H9 (cell line): ENCODE measurements at regions not wholly inside any gene's neighbourhood (a gene's known extent, or its start where the extent isn't known, plus 50 kb on each side); places are given as distances from the start of the nearest gene placed in this dataset.

ENCODE experiments used
- DNase-seq: peaks from one replicate; pipeline ENCODE4 v3.0.0-alpha.2; 2017
- H2AFZ ChIP-seq: one replicate; pipeline ENCODE4 v1.6.1; 2013; ENCODE audit warnings: mild to moderate bottlenecking, low read length, control low read depth, moderate library complexity
- H2AK5ac ChIP-seq: 2 replicates; pipeline ENCODE4 v1.6.1; 2013; ENCODE audit warnings: low read length, control low read depth, mixed read lengths; ENCODE audit not compliant: insufficient read length
- H2BK120ac ChIP-seq: one replicate; pipeline ENCODE4 v1.6.1; 2013; ENCODE audit warnings: low read depth, mild to moderate bottlenecking, low read length, control low read depth, inconsistent platforms; ENCODE audit not compliant: poor library complexity, severe bottlenecking
- H2BK12ac ChIP-seq: 2 replicates; pipeline ENCODE4 v1.6.1; 2013; ENCODE audit warnings: low read length, control low read depth, mixed read lengths, low read depth; ENCODE audit not compliant: insufficient read length
- H2BK15ac ChIP-seq: 2 replicates; pipeline ENCODE4 v1.6.1; 2013; ENCODE audit warnings: low read depth, low read length, control low read depth
- H2BK20ac ChIP-seq: one replicate; pipeline ENCODE4 v1.6.1; 2013; ENCODE audit warnings: low read depth, mild to moderate bottlenecking, low read length, control low read depth, inconsistent platforms; ENCODE audit not compliant: poor library complexity, severe bottlenecking
- H2BK5ac ChIP-seq: 2 replicates; pipeline ENCODE4 v1.6.1; 2013; ENCODE audit warnings: low read length, control low read depth, mixed read lengths; ENCODE audit not compliant: insufficient read length
- H3K14ac ChIP-seq: 2 replicates; pipeline ENCODE4 v1.6.1; 2013; ENCODE audit warnings: low read length, control low read depth; ENCODE audit not compliant: insufficient read depth
- H3K18ac ChIP-seq: 2 replicates; pipeline ENCODE4 v1.6.1; 2013; ENCODE audit warnings: low read depth, mild to moderate bottlenecking, mixed read lengths, low read length, control low read depth; ENCODE audit not compliant: insufficient read length
- H3K23ac ChIP-seq: 2 replicates; pipeline ENCODE4 v1.6.1; 2013; ENCODE audit warnings: low read length, control low read depth, mixed read lengths, low read depth; ENCODE audit not compliant: insufficient read length
- H3K23me2 ChIP-seq: 2 replicates; pipeline ENCODE4 v1.6.1; 2013; ENCODE audit warnings: low read depth, mild to moderate bottlenecking, mixed read lengths, low read length, control low read depth; ENCODE audit not compliant: insufficient read length, poor library complexity, severe bottlenecking
- H3K27ac ChIP-seq: 2 replicates; pipeline ENCODE4 v1.5.1; 2013; ENCODE audit warnings: low read length, control low read depth, mixed read lengths, low read depth; ENCODE audit not compliant: insufficient read length
- H3K27me3 ChIP-seq: 2 replicates; pipeline ENCODE4 v1.6.1; 2013; ENCODE audit warnings: low read length, control low read depth, inconsistent platforms; ENCODE audit not compliant: insufficient read depth
- H3K4ac ChIP-seq: 2 replicates; pipeline ENCODE4 v1.6.1; 2013; ENCODE audit warnings: low read depth, mild to moderate bottlenecking, control low read depth, inconsistent platforms, low read length, moderate library complexity
- H3K4me1 ChIP-seq: 2 replicates; pipeline ENCODE4 v1.6.1; 2013; ENCODE audit warnings: low read length, control low read depth, inconsistent platforms; ENCODE audit not compliant: insufficient read depth
- H3K4me2 ChIP-seq: 2 replicates; pipeline ENCODE4 v1.6.1; 2013; ENCODE audit warnings: low read length, control low read depth, mixed read lengths; ENCODE audit not compliant: insufficient read length, insufficient read depth
- H3K56ac ChIP-seq: 2 replicates; pipeline ENCODE4 v1.6.1; 2013; ENCODE audit warnings: low read depth, mild to moderate bottlenecking, mixed read lengths, low read length, control low read depth; ENCODE audit not compliant: insufficient read length
- H3K79me1 ChIP-seq: 2 replicates; pipeline ENCODE4 v1.6.1; 2013; ENCODE audit warnings: low read depth, mild to moderate bottlenecking, moderate library complexity, low read length, control low read depth, inconsistent platforms; ENCODE audit not compliant: insufficient read depth, poor library complexity, severe bottlenecking
- H3K79me2 ChIP-seq: 2 replicates; pipeline ENCODE4 v1.6.1; 2013; ENCODE audit warnings: low read length, control low read depth, inconsistent platforms; ENCODE audit not compliant: insufficient read depth
- H3K9ac ChIP-seq: 2 replicates; pipeline ENCODE4 v1.6.1; 2013; ENCODE audit warnings: low read length, control low read depth, mixed read lengths; ENCODE audit not compliant: insufficient read length; ENCODE audit errors: extremely low read depth
- H3K9me3 ChIP-seq: one replicate; pipeline ENCODE4 v1.6.1; 2013; ENCODE audit warnings: low read depth, low read length, inconsistent platforms; ENCODE audit not compliant: control insufficient read depth
- H3T11ph ChIP-seq: one replicate; pipeline ENCODE4 v1.6.1; 2013; ENCODE audit warnings: mild to moderate bottlenecking, low read length, control low read depth, inconsistent platforms
- H4K20me1 ChIP-seq: one replicate; pipeline ENCODE4 v1.6.1; 2013; ENCODE audit not compliant: control insufficient read depth, insufficient read length, insufficient read depth
- H4K5ac ChIP-seq: 2 replicates; pipeline ENCODE4 v1.6.1; 2013; ENCODE audit warnings: low read depth, mild to moderate bottlenecking, mixed read lengths, low read length, control low read depth; ENCODE audit not compliant: insufficient read length
- H4K8ac ChIP-seq: replicated peaks from 2 replicates; pipeline ENCODE4 v1.6.1; 2013; ENCODE audit warnings: low read length, control low read depth, mixed read lengths, low read depth; ENCODE audit not compliant: insufficient read length
- H4K91ac ChIP-seq: 2 replicates; pipeline ENCODE4 v1.6.1; 2013; ENCODE audit warnings: low read depth, mild to moderate bottlenecking, moderate library complexity, mixed read lengths, low read length, control low read depth; ENCODE audit not compliant: insufficient read length
- H3K27ac Mint-ChIP-seq, 3 experiments: 2 replicates in 2 of 3; 3 replicates in 1 of 3; pipeline ENCODE4 v1.8.0; 2020 to 2021; ENCODE audit warnings: mixed read lengths in 3 of 3, mild to moderate bottlenecking in 1 of 3, moderate library complexity in 1 of 3
- H3K27me3 Mint-ChIP-seq: 2 replicates; pipeline ENCODE4 v1.8.0; 2021; ENCODE audit warnings: low read depth, mild to moderate bottlenecking, moderate library complexity, mixed read lengths
- H3K36me3 Mint-ChIP-seq, 3 experiments: 2 replicates in 2 of 3; 3 replicates in 1 of 3; pipeline ENCODE4 v1.8.0; 2020 to 2021; ENCODE audit warnings: low read depth in 3 of 3, mixed read lengths in 3 of 3; ENCODE audit not compliant: insufficient read depth in 1 of 3
- H3K4me1 Mint-ChIP-seq, 2 experiments: 2 replicates each; pipeline ENCODE4 v1.8.0; 2020; ENCODE audit warnings: mixed read lengths in 2 of 2
- H3K4me3 Mint-ChIP-seq, 2 experiments: 2 replicates in 1 of 2; 3 replicates in 1 of 2; pipeline ENCODE4 v1.8.0; 2020 to 2021; ENCODE audit warnings: mild to moderate bottlenecking in 2 of 2, mixed read lengths in 2 of 2, moderate library complexity in 1 of 2
- H3K9me3 Mint-ChIP-seq, 2 experiments: 2 replicates in 1 of 2; 3 replicates in 1 of 2; pipeline ENCODE4 v1.8.0; 2020; ENCODE audit warnings: mild to moderate bottlenecking in 2 of 2, mixed read lengths in 2 of 2, moderate library complexity in 1 of 2
- CTCF ChIP-seq: fragments of 200-600 bp; sonication (generic); conservative IDR thresholded peaks from 3 replicates; pipeline ENCODE4 v1.8.0; 2021; ENCODE audit warnings: antibody characterized with exemption, mild to moderate bottlenecking
- WGBS: extraction: QIAGEN DNeasy Blood & Tissue Kit; methylation state at CpG from one replicate; pipeline ENCODE4 v1.1.7; 2013; ENCODE audit warnings: missing lambda C conversion rate, low lambda C conversion rate, mixed read lengths; ENCODE audit not compliant: insufficient read length; ENCODE audit errors: extremely low coverage; 5-methylcytosine and 5-hydroxymethylcytosine counted together

DNA sequence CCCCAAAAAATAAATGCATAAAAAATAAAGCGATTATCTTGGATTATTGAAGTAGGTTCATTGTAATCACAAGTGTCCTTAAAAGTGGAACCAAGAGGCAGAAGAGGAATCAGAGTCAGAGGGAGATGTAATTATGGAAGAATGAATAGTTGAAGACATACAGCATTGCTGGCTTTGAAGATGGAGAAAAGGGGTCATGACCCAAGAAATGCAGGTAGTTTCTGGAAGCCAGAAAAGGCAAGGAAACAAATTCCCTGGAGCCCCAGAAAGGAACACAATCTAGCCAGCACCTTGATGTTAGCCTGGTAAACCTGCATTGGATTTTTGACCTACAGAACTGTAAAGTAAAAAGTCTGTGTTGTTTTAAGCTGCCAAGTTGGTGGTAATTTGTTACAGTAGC, 57.5 kb upstream of the PTGR2 start:
- no peak overlapping the region for H4K91ac ChIP-seq
- H2AK5ac ChIP-seq, result no peak overlapping the region
- no peak overlapping the region for H3K9ac ChIP-seq
- no peak overlapping the region for H3K56ac ChIP-seq
- no peak overlapping the region for H2BK5ac ChIP-seq
- H3K4me1 ChIP-seq, result no peaks in the 10 kb centered on the region
- H3K23ac ChIP-seq, result no peak overlapping the region
- no peaks in the 10 kb centered on the region for H4K20me1 ChIP-seq
- H2BK20ac ChIP-seq, result no peak overlapping the region
- no peak overlapping the region for H4K5ac ChIP-seq
- H3K14ac ChIP-seq, result no peak overlapping the region
- Mint-ChIP-seq H3K9me3 (no peaks in the 10 kb centered on the region), H3K27ac (no peak overlapping the region), H3K36me3 (no peaks in the 10 kb centered on the region), H3K4me3 (no peak overlapping the region), H3K27me3 (peaks cover 45% of the 10 kb centered on the region), H3K4me1 (peaks cover 5 to 12% of the 10 kb centered on the region in 2 experiments; a peak in 3 of 4 replicates)
- H3K27me3 ChIP-seq, result 0 out of 2 replicates have a peak, but pooled peaks cover 2% of the 10 kb centered on the region
- TF ChIP-seq CTCF, result no peak
- no peak overlapping the region for H2BK120ac ChIP-seq
- no peaks in the 10 kb centered on the region for H3K23me2 ChIP-seq
- no peaks in the 10 kb centered on the region for H3K79me1 ChIP-seq
- no peak overlapping the region for H2AFZ ChIP-seq
- H2BK12ac ChIP-seq, result no peak overlapping the region
- no peaks in the 10 kb centered on the region for H3K79me2 ChIP-seq
- no peak overlapping the region for H4K8ac ChIP-seq
- DNase-seq, result no peak
- H3K9me3 ChIP-seq, result no peaks in the 10 kb centered on the region
- H3K18ac ChIP-seq, result no peak overlapping the region
- H3K4ac ChIP-seq, result no peak overlapping the region
- no CpG with 5 or more reads among the region's 1 CpG for WGBS
- no peak overlapping the region for H3K27ac ChIP-seq
- H3T11ph ChIP-seq, result no peak overlapping the region
- no peak overlapping the region for H3K4me2 ChIP-seq
- H2BK15ac ChIP-seq, result no peak overlapping the region
